ENCODE measurements at regions not wholly inside any gene's neighbourhood (a gene's known extent, or its start where the extent isn't known, plus 50 kb on each side); places are given as distances from the start of the nearest gene placed in this dataset.
"Not testable (repeated sequence)": the region's sequence is repeated elsewhere in the genome, so short reads cannot be mapped to it uniquely, and the experiment has no call there.

DNA sequence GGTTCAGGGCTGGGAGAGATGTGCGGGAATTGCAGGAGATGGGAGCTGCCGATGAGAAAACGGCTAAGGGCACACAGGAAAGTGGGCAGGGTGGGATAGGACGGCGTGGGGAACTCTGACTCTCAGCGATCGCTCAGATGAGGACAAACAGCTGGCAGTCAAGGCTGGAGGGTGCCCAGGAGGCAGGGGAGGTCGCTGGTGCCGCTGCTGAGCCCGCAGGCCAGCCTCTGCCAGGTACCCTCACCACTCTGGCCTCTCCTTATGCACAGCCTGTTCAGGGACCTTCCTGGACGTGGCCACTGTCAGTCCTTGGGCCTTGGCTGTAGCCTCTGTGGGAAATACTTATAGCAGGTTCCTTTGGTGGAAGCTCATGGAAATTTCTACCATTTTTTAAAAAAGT, 308.6 kb downstream of the TEX29 start:
- no peak for DNase-seq

DNA sequence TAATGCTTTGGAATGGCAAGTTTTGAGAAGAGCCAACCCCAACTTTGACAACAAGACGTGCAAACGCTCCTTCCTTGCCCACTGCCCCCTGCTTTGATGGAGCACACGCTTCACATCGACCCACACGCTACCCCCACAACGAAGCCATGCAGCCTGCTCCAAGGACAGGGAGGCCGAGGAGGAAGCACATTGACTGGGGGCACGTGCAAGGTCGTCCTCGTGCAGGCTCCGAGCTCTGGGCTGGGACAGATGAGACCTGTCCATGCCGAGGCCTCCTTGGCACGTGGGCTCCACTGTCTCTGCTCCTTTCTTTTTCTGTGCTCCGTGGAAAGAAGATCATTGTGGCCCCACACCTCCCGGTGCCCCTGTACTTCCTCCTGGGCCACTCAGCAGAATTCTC, 309.0 kb downstream of the TEX29 start:
- DNase-seq, result no peak

DNA sequence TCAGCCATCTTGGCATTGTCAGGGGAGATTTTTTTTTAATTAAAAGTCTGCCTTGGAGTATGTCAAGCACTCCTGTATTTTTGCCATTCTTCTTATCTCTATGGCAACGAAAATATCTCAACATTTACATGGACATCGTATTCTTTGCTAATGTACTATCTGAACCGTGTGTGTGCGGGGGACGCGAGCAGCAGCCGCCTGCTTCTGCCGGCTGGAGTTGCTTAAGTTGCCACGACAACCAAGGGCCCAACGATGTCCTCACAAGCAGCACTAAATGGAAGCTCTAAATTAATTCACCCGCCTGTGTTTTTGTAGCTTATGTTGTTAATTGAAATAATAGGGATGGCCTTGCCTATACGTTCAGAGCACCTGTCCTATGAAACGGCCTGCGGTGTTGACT, 309.5 kb downstream of the TEX29 start:
- DNase-seq, result no peak

DNA sequence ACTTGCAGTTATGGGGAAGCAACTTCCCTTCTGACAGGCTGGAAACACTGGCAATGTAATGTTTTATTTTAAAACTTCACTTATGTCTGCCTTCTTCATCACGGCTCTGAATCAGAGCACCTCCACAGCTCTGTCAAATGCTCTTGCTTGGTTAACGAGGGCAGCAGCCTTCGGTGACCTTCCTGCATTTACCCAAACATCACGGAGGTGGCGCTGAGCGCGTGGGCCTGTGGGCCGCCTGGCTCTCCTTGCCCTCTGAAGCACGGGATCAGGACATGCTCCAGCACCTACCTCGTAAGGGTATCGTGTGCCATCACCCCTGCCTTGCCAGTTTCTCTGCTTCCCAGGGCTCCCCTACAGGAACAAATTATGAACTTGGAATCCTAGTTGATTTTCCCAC, 310.0 kb downstream of the TEX29 start:
- DNase-seq, result no peak

DNA sequence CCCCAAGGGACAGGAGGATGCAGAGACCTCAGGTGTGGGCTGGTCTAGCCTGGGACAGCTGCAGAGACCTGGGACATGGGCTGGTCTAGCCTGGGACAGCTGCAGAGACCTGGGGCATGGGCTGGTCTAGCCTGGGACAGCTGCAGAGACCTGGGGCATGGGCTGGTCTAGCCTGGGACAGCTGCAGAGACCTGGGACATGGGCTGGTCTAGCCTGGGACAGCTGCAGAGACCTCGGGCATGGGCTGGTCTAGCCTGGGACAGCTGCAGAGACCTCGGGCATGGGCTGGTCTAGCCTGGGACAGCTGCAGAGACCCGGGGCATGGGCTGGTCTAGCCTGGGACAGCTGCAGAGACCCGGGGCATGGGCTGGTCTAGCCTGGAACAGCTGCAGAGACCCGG, 310.8 kb downstream of the TEX29 start:
- not testable (repeated sequence) for DNase-seq

DNA sequence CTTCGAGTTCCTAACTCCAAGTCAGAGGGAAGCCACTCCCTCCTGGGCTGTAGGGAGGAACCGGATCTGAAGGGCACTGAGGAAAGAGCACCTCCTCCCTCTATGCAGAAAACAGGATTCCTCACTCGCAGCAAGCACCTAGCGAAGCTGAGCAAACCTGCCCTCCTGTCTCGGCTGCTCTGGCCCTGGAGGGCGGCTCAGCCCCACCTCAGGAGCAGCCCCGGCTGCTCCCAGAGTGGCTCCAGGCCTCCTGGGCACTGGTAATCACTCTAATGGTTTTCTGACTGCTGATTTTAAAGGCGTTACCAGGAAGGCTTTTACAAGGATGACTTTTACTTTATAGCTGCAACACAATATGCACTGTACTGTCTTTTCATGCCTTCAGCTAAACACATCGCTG, 312.5 kb downstream of the TEX29 start:
- DNase-seq, result no peak

DNA sequence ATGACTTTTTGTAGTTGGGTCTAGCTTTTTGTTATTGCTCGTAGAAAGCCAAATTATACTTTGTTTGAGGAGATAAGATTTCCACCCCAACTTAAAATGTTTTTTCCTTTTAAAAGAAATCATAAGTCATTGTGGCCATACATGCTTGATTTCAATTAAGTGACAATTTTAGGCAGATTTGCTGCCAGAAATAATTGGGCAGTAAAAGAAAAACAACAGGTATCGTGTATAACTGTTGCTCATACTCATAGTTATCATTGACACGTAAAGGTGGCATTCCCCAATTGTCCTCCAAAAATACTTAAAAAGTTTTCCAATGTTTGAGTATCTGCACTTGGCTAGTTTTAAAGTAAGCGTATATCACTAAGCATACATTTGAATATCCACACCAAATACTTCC, 313.0 kb downstream of the TEX29 start:
- DNase-seq, result no peak

DNA sequence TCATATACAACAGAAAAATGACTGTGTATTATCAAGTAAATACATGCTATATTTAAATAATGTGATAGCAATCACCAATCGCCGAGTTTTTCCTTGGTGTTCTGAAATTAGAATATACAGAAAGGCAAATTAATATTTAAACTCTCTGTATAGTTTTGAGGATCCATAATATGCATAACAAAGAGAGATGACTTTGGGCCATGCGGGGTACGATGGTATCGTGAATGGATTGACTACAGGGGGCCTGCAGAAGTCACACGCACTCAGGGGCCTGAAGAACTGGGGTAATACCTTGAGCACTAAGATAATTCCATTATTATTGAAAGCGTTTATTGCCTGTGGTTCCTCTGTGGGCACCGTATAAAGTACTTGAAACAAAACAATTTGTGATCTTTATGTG, 314.0 kb downstream of the TEX29 start:
- no peak for DNase-seq

DNA sequence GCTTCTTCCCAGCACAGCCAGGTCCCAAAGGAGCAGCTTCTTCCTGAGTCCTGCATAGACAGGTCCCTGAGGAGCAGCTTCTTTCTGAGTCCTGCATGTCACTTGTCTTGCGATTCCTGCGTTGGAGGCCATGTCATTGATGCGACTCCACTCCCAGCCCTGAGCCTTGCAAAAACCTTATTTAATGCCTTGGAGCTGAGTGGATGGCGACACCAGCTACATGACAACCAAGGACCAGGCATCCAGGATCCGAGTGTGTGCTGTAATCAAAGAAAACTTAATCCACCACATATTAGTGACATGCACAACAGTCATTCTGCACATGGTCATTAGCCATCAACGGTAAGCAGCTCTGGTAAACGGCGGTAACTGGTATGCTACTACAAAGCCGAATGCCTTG, 315.8 kb downstream of the TEX29 start:
- no peak for DNase-seq

DNA sequence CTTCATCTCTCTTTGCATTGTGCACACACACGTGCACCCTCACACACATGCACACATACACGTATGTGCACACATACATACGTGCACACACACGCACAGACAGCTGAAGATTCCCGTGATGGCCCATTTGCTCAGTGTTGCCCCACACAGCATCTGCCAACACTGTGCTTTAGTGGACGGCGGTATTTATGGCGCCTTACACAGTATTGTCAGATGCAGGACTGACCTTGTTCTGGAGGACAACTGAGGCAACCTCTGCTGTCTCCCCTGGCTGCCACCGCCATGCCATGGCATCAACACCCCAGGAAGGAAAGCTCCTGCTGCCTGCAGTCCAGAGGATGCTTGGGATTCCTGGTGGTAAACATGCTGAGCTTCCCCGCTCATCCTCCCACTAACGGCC, 316.4 kb downstream of the TEX29 start:
- DNase-seq, result no peak

DNA sequence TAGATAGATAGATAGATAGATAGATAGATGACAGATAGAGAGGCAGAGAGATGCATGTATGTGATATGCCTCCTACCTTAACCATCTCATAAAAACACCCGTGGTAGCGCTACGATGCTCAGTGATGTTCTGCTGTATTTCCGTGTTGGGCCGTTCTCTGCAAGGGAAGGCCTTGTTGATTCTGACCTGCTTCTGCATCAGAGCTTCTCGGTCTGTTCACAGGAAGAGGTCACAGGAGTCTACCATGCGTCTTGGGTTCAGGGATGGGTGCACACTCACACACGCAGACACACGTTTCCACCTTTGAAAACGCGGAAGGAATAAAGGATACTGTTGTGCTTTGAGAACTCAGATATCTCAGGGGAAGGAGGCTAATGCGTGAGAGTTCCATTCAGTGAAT, 316.9 kb downstream of the TEX29 start:
- DNase-seq, result no peak

DNA sequence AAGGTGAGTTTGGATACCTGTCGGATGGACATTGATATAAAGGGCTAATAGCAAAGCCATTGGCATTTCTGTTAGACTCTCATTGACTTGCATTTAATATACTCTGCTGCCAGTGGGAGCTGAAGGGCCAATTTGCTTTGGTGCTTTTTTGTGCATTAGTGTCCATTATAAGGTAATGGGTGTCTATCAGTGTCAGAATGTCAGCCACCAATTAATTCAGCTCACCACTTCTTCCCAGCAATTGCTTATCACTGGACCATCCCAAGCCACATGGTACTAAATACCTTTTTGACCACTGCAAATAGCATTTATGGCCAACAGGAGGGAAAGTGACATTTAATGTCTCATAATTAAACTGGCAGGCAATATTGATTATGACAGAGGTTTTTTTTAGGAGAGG, 317.8 kb downstream of the TEX29 start:
- no peak for DNase-seq

DNA sequence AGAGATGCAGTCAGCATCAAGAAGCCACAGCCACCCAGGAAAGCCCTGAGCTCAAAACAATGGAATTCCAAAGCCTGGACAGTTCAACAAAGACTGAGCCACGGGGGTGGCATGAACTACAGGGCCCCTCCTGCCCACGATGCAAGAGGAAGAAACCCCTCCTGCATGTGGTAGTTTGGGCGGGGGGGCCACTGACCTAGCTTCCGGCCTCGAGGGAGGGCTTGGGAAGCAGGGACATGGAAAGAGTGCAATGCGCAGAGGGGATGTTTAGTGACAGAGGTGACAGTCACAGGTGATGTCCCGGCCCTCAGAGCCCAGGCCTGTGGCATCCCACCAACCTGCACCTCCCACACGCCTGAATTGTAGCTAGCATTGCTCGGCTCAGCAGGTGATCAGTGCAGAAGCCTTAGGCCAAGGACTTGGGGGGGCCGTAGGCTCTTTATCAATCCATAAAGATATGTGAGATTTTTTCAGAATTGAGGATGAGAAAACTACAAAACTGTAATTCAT, 318.8 kb downstream of the TEX29 start:
- no peak for DNase-seq

DNA sequence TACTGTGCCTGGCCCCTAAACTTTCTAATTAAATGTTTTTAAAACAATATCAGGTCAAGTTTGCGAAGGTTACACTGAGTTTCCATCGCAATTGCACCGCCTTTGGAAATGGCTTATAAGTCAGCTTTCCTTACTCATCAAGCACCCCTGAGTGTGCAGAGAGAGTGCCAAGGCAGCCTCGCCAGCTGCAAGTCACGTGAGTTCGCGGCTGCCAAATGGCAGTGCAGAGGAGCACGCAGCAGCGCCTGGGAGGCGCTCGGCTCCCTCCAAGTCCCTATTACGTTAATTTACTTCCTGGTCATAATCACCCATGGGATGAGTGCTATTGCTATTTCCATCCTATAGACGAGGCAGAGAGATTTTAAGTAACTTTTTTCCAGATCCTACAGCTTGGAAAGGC, 319.6 kb downstream of the TEX29 start:
- DNase-seq, result no peak

DNA sequence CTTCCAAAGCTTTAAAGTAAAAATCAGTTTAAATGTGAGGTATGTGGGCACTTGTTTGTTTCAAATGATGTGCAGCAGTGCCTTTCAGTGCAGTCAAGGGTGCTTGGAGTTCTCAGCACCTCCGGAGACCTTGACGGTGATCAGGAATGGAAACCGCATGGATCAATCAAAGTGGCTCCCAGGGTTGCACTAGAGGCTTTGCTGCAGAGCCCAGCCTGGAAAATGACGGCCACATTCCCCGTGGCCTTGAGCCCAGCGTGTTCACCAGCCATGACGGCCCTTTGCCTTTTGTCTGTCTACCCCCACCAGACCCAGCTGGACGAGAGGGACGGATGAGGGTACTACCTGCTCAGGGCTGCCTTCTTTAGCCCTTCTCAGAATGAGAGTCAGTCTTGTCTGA, 320.0 kb downstream of the TEX29 start:
- no peak for DNase-seq

DNA sequence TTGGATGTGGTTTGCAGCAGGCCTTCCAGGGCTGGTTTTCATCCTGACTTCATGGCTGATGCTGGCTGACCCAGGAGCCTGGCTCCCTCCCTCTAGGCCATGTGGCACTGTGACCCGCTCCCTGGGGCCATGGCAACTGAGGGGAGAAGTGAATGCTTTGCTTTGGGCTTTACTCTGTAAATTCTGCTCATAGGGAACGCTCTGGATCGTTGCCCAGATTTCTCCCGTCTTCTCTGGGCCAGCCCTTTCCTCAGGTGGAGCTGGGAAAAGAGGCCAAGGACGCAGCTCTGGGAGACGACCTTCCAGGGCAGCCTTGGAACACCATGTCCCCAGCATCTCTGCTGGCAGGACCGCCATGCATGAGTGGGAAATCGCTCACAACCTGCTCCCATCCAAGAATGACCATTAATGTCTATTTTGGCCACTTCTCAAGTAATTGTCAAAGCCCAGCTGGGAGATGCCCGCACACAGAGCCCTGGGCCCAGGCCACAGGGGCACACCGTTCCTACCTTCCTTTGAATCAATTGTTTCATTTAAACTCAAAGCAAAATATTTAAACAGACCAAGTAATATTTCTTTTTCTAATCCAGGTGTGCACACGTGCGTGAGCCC, 321.8 kb downstream of the TEX29 start:
- no peak for DNase-seq

DNA sequence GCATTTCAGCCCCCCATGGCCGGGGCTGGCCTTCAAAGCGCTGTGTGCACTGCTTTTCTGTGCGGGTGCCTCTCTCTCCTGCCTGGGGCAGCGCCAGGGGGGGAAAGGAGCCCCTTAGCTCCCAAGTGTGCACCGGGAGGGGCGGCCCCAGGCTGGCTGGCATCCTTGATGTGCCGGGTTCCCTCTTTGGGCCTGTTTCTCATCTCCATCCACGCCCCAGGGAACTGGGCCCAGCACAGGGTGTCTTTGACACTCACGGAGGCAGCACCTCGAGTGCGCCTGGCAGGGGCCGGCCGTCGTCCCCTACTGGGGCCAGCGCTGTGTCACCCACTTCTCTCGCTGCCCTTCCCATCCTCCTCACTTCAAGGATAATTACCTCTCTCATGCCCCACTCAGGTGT, 324.3 kb downstream of the TEX29 start:
- DNase-seq, result no peak

DNA sequence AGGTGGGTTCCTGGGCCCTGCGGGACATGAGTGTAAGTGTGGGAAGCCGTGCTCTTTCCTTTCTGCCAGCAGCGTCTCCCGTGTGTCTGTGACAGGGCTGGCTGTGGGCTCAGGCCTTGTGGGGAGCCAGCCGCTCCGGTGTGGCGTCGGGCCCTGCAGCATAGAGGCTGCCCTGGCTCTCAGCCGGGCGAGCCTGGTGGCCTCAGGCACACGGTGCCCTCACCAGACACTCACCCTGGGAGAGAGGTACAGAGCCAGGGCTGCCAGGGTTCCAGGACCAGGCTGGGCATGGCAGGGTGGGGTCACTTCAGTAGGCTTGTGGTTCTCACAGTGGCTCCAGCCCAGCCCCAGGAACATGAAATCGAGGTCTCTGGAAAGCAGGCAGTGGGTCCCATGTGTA, 324.8 kb downstream of the TEX29 start:
- no peak for DNase-seq

DNA sequence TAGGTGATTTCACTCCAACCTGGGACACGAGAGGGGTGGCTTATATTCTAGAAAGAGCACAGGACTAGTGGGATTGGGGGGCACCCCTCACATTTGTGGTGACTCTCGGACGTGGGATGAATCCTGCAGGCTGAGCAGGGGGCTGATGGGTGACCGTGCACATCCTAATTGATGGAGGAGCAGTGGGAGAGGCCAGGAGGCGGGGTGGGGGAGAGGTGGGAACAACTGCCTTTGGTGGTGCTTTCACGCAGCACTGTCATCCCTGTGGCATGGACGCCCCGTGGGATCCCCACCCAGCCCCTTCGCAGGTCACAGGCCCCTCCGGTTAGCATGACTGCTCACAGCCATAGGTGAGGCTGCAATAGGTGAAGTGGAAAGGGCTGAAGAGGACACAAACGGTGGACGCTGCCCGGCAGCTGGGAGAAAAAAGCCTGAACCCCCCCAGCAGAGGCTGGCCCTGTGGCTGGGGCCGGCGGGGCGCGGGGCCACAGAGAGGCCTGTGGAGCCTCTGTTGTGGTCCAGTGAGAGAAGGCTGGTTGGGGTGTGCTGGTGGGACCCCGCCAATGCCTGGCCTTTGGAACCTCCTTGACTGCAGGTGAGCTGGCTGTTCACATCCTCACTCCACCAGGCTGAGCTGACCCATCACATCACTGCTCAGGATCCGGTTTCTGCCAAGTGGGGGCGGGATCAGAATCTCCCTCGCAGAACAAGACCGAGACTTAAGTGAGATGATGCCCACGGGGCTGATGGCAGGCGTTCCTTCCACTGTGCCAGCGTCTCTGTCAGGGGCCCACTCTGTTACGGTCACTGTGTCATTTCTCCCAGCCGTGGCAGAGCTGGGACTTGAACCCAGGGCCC, 325.4 kb downstream of the TEX29 start:
- DNase-seq, result no peak

DNA sequence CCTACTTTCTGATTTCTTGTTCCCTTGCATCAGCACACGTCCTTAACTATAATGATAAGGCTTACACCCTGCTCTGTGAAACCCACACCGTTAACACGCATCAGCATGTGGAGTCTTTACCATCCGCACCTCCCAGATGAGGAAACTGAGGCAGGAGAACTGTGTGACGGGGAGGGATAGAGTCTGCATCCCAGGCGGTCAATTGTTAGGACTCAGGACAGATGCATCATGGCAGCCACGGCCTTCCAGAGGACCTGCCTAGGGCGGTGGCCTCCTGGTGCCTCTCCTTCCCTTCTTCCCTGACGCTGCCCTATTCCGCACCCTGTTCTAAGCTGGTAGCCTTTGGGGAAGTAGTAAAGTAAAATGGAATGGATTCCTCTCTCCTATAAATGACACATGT, 326.0 kb downstream of the TEX29 start:
- no peak for DNase-seq

DNA sequence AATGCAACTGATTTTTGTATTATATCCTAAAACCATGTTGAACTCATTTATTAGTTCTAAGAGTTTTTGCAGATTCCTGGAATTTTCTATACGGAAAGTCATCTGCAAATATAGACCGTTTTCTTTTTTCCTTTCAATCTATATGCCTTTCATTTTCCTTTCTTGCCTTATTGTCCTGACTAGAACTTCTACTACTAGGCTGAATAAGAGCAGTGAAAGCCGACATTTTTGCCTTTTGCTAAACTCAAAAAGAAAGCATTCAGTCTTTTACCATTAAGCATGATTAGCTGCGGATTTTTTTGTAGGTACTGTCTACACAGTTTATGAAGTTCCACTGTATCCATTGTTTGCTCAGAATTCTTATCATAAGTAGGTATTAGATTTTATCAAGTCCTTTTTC, 328.4 kb downstream of the TEX29 start:
- DNase-seq, result no peak

DNA sequence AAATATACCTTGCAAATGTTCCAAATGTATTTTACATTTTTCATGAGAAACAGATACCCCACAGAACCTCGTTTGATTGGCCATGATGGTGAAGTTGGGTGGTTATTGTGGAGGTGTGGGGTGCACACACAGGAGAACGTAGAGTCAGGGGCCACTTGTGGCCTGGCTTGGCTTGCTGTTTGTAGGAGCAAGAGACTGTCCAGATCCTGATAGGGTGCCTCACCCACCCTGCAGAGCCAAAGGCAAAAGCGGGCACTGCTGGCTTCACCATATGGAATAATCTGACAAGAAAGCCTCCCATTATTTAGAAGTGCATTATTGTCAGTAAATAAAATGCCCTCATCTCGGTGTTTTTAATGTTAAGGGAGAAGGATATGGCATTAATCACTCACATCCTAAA, 330.2 kb downstream of the TEX29 start:
- no peak for DNase-seq

DNA sequence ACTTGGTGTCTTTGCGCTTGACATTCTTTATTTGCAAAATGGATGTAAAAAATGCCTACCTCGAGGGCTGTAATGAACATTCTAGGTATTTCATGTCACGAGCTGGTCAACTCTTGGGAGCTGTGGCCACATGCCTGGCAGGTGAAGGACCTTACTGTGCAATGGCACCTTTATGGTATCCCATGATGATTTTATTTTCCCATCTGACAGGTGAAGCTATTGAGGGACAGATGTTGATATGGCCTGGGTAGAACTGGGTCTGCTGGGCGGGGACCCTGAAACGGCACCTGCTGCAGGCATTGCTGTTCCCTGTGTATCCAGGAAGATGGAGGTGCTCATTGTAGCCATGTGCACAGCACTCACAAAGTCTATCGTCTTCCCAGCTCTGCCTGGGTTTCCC, 332.2 kb downstream of the TEX29 start:
- no peak for DNase-seq

DNA sequence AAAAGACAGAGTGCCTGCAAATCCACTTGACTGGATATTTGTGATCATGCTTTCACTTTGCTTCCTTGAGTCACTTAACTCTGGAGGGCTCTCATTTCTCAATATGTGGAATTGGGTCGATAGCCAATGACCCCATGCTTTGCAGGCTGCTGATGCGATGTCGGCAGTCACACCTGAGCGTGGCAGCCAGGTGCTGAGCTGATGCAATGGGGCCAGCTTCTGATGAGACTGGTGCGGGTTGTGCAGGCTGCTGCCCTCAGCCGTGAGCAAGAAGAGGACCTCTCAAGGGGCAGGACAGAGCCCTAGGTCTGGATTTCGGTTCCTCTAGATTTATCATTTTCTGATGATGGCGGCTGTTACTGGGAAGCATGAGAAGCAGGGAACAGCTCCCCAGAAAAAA, 334.1 kb downstream of the TEX29 start:
- DNase-seq, result no peak

DNA sequence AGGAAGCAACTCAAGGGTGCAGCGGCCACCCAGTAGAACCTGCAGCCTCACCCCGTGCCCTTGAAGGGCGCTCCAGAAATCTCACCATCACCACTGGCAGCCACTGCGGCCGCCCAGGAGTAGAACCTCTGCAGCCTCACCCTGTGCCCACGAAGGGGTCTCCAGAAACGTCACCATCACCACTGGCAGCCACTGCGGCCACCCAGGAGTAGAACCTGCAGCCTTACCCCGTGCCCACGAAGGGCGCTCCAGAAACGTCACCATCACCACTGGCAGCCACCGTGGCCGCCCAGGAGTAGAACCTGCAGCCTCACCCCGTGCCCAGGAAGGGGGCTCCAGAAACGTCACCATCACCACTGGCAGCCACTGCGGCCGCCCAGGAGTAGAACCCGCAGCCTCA, 336.0 kb downstream of the TEX29 start:
- no peak for DNase-seq
